GM20000 (cell line): ENCODE measurements at regions not wholly inside any gene's neighbourhood (a gene's known extent, or its start where the extent isn't known, plus 50 kb on each side); places are given as distances from the start of the nearest gene placed in this dataset.

Experiments
- DNase-seq: peaks from one replicate; pipeline ENCODE4 v3.0.0; 2012; ENCODE audit warnings: low spot score
- TF ChIP-seq, protein P1 (sequence below): IDR thresholded peaks from 2 replicates; pipeline ENCODE4 v1.5.1; 2012; ENCODE audit warnings: mild to moderate bottlenecking, control low read depth; ENCODE audit errors: extremely low read depth, missing control alignments

DNA sequence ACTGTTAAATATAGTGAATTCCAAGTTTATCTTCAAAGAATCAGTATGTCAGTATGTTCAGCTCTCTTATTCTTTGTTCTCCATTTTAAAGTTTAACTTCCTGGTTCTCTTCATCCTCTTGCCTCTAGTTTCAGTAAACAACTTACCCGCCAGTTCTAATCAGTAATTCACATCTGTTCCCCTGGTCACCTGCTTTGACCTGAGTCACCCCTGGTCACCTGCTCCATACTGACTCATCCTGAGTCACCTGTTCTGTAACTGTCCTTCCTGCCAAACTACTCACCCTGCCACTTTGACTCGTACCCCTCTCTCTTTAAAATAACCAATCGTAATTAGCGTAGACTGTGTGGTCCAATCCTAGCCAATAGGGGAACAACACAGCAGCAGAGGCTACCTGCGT, 992.7 kb upstream of the HS3ST1 start:
- TF ChIP-seq, protein P1, sequence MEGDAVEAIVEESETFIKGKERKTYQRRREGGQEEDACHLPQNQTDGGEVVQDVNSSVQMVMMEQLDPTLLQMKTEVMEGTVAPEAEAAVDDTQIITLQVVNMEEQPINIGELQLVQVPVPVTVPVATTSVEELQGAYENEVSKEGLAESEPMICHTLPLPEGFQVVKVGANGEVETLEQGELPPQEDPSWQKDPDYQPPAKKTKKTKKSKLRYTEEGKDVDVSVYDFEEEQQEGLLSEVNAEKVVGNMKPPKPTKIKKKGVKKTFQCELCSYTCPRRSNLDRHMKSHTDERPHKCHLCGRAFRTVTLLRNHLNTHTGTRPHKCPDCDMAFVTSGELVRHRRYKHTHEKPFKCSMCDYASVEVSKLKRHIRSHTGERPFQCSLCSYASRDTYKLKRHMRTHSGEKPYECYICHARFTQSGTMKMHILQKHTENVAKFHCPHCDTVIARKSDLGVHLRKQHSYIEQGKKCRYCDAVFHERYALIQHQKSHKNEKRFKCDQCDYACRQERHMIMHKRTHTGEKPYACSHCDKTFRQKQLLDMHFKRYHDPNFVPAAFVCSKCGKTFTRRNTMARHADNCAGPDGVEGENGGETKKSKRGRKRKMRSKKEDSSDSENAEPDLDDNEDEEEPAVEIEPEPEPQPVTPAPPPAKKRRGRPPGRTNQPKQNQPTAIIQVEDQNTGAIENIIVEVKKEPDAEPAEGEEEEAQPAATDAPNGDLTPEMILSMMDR = no peak
- DNase-seq = no peak

DNA sequence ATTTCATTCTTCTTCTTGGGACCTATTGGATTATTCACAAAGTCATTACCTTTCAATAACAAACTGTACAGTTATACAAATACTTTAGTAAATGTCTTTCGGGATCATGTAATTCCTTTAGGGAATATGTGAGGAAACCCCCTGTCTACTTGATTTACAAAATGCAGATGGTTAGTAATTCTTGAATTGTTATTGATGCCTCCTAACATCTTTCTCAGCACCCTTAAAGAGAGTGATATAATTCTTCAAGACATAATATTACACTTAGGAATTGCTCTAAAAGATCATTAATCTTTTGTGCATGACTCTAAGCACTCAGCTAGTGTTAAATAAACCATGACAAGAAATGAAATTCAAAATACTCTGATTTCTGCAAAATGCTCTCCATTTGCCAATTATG, 988.1 kb upstream of the HS3ST1 start:
- TF ChIP-seq, protein P1 = no peak
- no peak for DNase-seq

DNA sequence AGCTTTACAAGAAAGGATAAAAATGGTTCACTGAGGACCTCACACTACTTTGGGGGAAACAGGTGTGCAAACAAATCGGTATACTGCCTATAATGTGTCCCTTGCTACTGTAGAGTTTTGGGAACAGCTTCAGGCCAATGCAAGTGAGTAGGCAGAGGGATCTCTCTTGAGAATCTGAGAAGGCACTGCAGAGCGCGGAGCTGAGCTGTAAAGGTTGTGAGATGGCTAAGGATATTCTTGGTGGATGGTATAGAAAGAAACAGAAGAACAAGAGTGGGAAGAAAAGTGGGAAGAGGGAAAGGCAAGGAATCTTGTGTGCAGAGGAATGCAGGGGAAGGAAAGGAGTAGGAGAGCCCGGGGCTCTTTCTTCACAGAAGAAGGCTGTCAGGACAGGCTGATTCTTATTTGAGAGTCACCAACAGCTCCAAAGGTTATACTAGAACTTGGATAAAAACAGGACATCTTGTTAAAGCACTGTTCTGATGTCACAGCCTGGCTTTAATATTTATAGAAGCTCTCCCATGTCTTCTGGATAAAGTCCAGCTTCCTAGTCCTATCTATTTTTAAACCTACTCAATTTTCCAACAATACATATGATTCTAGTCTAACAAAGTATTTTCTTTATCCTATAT, 985.6 kb upstream of the HS3ST1 start:
- DNase-seq = no peak
- TF ChIP-seq, protein P1 = no peak

DNA sequence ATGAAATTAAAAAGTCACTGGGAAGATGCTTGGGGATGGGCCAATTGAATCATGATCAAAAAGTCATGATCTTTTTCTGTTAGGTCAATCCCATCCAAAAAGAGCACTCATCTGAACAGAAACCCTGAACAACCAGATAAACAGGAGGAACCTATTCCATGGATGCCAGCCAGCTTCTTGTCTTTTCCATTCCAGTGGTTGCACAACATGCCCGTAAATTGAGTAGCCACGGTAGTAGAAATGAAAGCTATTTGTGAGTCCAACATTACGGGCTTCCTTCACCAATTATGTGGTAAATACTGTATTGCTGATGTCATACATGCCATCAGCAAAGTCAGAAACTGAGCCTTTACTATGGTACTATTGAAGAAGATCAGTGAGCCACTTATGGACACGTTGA, 982.4 kb upstream of the HS3ST1 start:
- DNase-seq = no peak
- TF ChIP-seq, protein P1 = no peak

DNA sequence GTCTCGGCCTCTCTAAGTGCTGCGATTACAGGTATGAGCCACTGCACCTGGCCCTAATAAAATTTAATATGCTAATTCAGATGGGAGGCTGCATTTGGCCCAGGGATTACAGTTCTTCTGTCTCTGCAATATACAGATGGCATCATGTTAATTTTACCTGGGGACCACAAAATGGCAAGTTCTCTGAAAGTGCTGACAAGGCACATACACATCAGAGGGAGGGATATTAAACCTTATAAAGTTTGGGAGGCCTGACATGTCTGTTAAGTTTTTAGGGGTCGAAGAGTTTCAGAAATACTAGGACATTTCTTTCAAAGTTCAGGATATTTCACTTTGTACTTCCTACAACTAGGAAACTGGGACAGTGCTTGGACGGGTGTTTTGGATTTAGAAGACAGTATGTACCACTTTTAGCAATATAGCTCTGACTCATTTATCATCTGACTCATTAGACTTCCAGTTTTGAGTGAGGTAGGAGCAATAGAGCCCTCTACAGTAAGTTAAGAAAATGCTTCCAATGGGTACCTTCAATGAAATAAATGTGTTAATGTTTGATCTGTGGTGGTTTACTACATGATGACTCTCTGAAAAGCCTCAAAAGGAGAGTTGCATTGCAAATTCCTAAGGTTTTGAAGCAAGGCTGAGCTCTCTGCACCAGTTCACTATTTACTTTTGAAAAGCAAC, 981.0 kb upstream of the HS3ST1 start:
- TF ChIP-seq, protein P1 = no peak
- no peak for DNase-seq

DNA sequence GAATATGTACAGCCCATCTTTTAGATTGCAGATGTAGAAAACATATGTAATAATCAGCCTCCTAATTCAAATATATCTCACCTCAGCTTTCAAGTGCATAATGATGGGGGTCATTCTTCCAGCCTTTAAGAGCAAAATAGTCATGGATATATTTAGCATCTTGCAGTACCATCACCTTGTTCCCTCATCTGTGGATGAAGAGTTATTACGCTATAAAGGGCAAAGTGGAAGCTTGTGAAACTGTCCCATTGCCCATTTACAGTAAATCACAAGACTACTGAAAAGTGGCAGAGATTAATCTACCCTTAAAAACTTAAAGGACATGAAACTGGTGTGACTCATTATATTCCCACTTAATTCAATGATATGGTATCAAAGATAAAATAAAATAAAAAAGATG, 979.7 kb upstream of the HS3ST1 start:
- TF ChIP-seq, protein P1 = no peak
- DNase-seq = no peak

DNA sequence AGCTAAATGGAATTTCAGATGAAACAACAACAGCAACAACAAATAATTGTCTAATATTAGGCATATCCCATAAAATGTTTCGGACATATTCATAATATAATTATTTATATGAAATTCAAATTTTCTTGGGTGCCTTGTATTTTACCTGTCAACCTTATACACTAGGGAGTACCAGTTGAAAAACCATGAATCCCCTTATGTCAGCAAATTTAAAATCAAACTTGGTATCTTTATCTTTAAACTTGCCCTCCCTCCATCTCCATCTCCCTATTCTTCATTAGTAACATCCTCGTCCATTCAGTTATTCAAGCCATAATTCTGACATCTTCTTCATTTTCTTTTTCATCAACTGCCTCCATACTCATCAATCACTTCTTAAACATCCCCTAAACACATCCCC, 974.5 kb upstream of the HS3ST1 start:
- TF ChIP-seq, protein P1 = no peak
- DNase-seq = no peak
